Testis (tissue), 2 donors: ENCODE measurements at regions not wholly inside any gene's neighbourhood (a gene's known extent, or its start where the extent isn't known, plus 50 kb on each side); places are given as distances from the start of the nearest gene placed in this dataset.

ENCODE experiments used
- CTCF ChIP-seq, 3 experiments: fragments of 450-650 bp in 2 of 3; fragments of 200-600 bp in 1 of 3; sonication (generic) in 1 of 3; IDR thresholded peaks; one replicate each; pipeline ENCODE4 v1.5.1; 2016 to 2019; ENCODE audit warnings: antibody characterized with exemption in 3 of 3, mild to moderate bottlenecking in 2 of 3, moderate library complexity in 1 of 3
- POLR2A ChIP-seq: fragments of 450-650 bp; IDR thresholded peaks from one replicate; pipeline ENCODE4 v1.6.1; 2017; ENCODE audit warnings: antibody characterized with exemption, mild to moderate bottlenecking, moderate library complexity

- TF ChIP-seq CTCF (IDR thresholded peaks at IDR 0.05) = no peak
- no peak for TF ChIP-seq POLR2A
These were observed 195.6 kb upstream of the FOXN2 start for GRCh38 chr2:48118895-48119294.
